Astrocyte (in vitro differentiated cells and primary cell): ENCODE measurements at regions not wholly inside any gene's neighbourhood (a gene's known extent, or its start where the extent isn't known, plus 50 kb on each side); places are given as distances from the start of the nearest gene placed in this dataset.
A peak's percentile ranks its signal among the peaks of the same experiment; 100 is the strongest.

Experiments used
- DNase-seq: peaks from one replicate; pipeline ENCODE4 v3.0.0-alpha.2; 2010; ENCODE audit warnings: low read depth
- FAIRE-seq: peaks from 2 replicates; lab custom pipeline; 2011; peaks lifted over from hg19 to GRCh38; lab: Jason Lieb, UNC
- H2AFZ ChIP-seq: 2 replicates; pipeline ENCODE4 v1.6.0; 2012; ENCODE audit warnings: low read depth, low read length, inconsistent platforms
- H3K27ac ChIP-seq: 2 replicates; pipeline ENCODE4 v1.5.1; 2011; ENCODE audit warnings: low read depth, low read length, inconsistent platforms
- H3K27me3 ChIP-seq: 2 replicates; pipeline ENCODE4 v1.6.0; 2011; ENCODE audit warnings: low read length, inconsistent platforms; ENCODE audit not compliant: insufficient read depth
- H3K36me3 ChIP-seq: 2 replicates; pipeline ENCODE4 v1.5.1; 2011; ENCODE audit warnings: low read length, inconsistent platforms; ENCODE audit not compliant: insufficient read depth
- H3K4me1 ChIP-seq: 2 replicates; pipeline ENCODE4 v1.5.1; 2011; ENCODE audit warnings: low read length, inconsistent platforms; ENCODE audit not compliant: insufficient read depth
- H3K4me2 ChIP-seq: 2 replicates; pipeline ENCODE4 v1.6.0; 2012; ENCODE audit warnings: low read length, inconsistent platforms
- H3K4me3 ChIP-seq: 2 replicates; pipeline ENCODE4 v1.5.1; 2011; ENCODE audit warnings: low read depth, mild to moderate bottlenecking, low read length, inconsistent platforms; ENCODE audit not compliant: insufficient read depth
- H3K79me2 ChIP-seq: 2 replicates; pipeline ENCODE4 v1.6.0; 2012; ENCODE audit warnings: mild to moderate bottlenecking, low read length, inconsistent platforms; ENCODE audit not compliant: insufficient read depth
- H3K9ac ChIP-seq: 2 replicates; pipeline ENCODE4 v1.6.0; 2012; ENCODE audit warnings: mild to moderate bottlenecking, low read length, inconsistent platforms
- H3K9me3 ChIP-seq: 2 replicates; pipeline ENCODE4 v1.5.1; 2012; ENCODE audit warnings: low read depth, mild to moderate bottlenecking, low read length, inconsistent platforms; ENCODE audit not compliant: insufficient read depth
- H4K20me1 ChIP-seq: 2 replicates; pipeline ENCODE4 v1.6.0; 2012; ENCODE audit warnings: low read length, inconsistent platforms; ENCODE audit not compliant: insufficient read depth
- H3K27ac Mint-ChIP-seq: one replicate; pipeline ENCODE4 v1.8.0; 2021; ENCODE audit warnings: mild to moderate bottlenecking, mixed read lengths; ENCODE audit not compliant: unreplicated experiment
- H3K27me3 Mint-ChIP-seq: one replicate; pipeline ENCODE4 v1.8.0; 2021; ENCODE audit warnings: low read depth, mixed read lengths; ENCODE audit not compliant: unreplicated experiment
- H3K36me3 Mint-ChIP-seq: one replicate; pipeline ENCODE4 v1.8.0; 2021; ENCODE audit warnings: low read depth, mixed read lengths; ENCODE audit not compliant: unreplicated experiment
- H3K4me1 Mint-ChIP-seq: one replicate; pipeline ENCODE4 v1.8.0; 2021; ENCODE audit warnings: low read depth, mixed read lengths; ENCODE audit not compliant: unreplicated experiment
- H3K4me3 Mint-ChIP-seq: one replicate; pipeline ENCODE4 v1.8.0; 2021; ENCODE audit warnings: mild to moderate bottlenecking, moderate library complexity, mixed read lengths; ENCODE audit not compliant: unreplicated experiment
- H3K9me3 Mint-ChIP-seq: one replicate; pipeline ENCODE4 v1.8.0; 2021; ENCODE audit warnings: mild to moderate bottlenecking, mixed read lengths; ENCODE audit not compliant: unreplicated experiment
- CTCF ChIP-seq: IDR thresholded peaks from 2 replicates; pipeline ENCODE4 v1.5.1; 2011; ENCODE audit warnings: low read depth, mild to moderate bottlenecking, inconsistent platforms, low read length, moderate library complexity; ENCODE audit not compliant: insufficient read depth
- EZH2 ChIP-seq: IDR thresholded peaks from 2 replicates; pipeline ENCODE4 v1.6.1; 2012; ENCODE audit warnings: mild to moderate bottlenecking, low read length, inconsistent platforms; ENCODE audit not compliant: insufficient read depth

- no peaks in the 10 kb centered on the region for H4K20me1 ChIP-seq
- no peaks in the 10 kb centered on the region for H3K9me3 ChIP-seq
- Mint-ChIP-seq H3K9me3 (no peaks in the 10 kb centered on the region), H3K4me1 (peaks cover 3% of the 10 kb centered on the region), H3K27ac (no peak overlapping the region), H3K36me3 (no peaks in the 10 kb centered on the region), H3K4me3 (no peak overlapping the region), H3K27me3 (peaks cover 43% of the 10 kb centered on the region)
- H3K27me3 ChIP-seq, result peaks cover 5% of the 10 kb centered on the region
- H3K4me3 ChIP-seq, result no peak overlapping the region
- DNase-seq (no peak), FAIRE-seq (no peak)
- H3K79me2 ChIP-seq, result no peaks in the 10 kb centered on the region
- H3K4me1 ChIP-seq, result no peaks in the 10 kb centered on the region
- H3K36me3 ChIP-seq, result no peaks in the 10 kb centered on the region
- TF ChIP-seq CTCF, result no peak
- TF ChIP-seq EZH2, result no peak
- H3K9ac ChIP-seq, result no peak overlapping the region
- H3K27ac ChIP-seq, result no peak overlapping the region
- H2AFZ ChIP-seq, result no peak overlapping the region
- H3K4me2 ChIP-seq, result no peak overlapping the region
Measured at GRCh38 chr1:229058111-229058561, 212.8 kb upstream of the RAB4A start.

- Histone ChIP-seq H3K36me3 (no peaks in the 10 kb centered on the region), H3K4me1 (no peaks in the 10 kb centered on the region), H4K20me1 (no peaks in the 10 kb centered on the region), H3K9ac (no peak overlapping the region), H3K79me2 (no peaks in the 10 kb centered on the region), H2AFZ (no peak overlapping the region), H3K4me2 (no peak overlapping the region), H3K27ac (no peak overlapping the region), H3K27me3 (peaks cover 5% of the 10 kb centered on the region), H3K9me3 (no peaks in the 10 kb centered on the region), H3K4me3 (no peak overlapping the region)
- no peak for FAIRE-seq
- H3K9me3 Mint-ChIP-seq, result no peaks in the 10 kb centered on the region
- H3K4me3 Mint-ChIP-seq, result no peak overlapping the region
- TF ChIP-seq CTCF, result no peak
- no peak for TF ChIP-seq EZH2
- DNase-seq, result no peak
- H3K27me3 Mint-ChIP-seq, result peaks cover 41% of the 10 kb centered on the region
- H3K36me3 Mint-ChIP-seq, result no peaks in the 10 kb centered on the region
- H3K27ac Mint-ChIP-seq, result no peak overlapping the region
- H3K4me1 Mint-ChIP-seq, result peaks cover 3% of the 10 kb centered on the region
Measured at GRCh38 chr1:229058729-229059128, 212.2 kb upstream of the RAB4A start.

- no peak overlapping the region for H3K4me2 ChIP-seq
- no peaks in the 10 kb centered on the region for H3K9me3 ChIP-seq
- peaks cover 2% of the 10 kb centered on the region for H3K9me3 Mint-ChIP-seq
- H3K36me3 Mint-ChIP-seq, result no peaks in the 10 kb centered on the region
- H3K36me3 ChIP-seq, result no peaks in the 10 kb centered on the region
- FAIRE-seq, result no peak
- H4K20me1 ChIP-seq, result no peaks in the 10 kb centered on the region
- no peak overlapping the region for H3K4me3 Mint-ChIP-seq
- no peak overlapping the region for H3K27ac ChIP-seq
- no peaks in the 10 kb centered on the region for H3K79me2 ChIP-seq
- peaks cover 39% of the 10 kb centered on the region for H3K27me3 Mint-ChIP-seq
- H3K4me3 ChIP-seq, result no peak overlapping the region
- H2AFZ ChIP-seq, result no peak overlapping the region
- DNase-seq, result peak; percentile 12
- H3K4me1 ChIP-seq, result no peaks in the 10 kb centered on the region
- no peak overlapping the region for H3K9ac ChIP-seq
- H3K4me1 Mint-ChIP-seq, result peaks cover 10% of the 10 kb centered on the region
- TF ChIP-seq EZH2 (no peak), CTCF (no peak)
- H3K27ac Mint-ChIP-seq, result no peak overlapping the region
- peaks cover 5% of the 10 kb centered on the region for H3K27me3 ChIP-seq
Measured at GRCh38 chr1:229059671-229060539, 211.0 kb upstream of the RAB4A start.
